ENCODE measurements at regions not wholly inside any gene's neighbourhood (a gene's known extent, or its start where the extent isn't known, plus 50 kb on each side); places are given as distances from the start of the nearest gene placed in this dataset.

DNA sequence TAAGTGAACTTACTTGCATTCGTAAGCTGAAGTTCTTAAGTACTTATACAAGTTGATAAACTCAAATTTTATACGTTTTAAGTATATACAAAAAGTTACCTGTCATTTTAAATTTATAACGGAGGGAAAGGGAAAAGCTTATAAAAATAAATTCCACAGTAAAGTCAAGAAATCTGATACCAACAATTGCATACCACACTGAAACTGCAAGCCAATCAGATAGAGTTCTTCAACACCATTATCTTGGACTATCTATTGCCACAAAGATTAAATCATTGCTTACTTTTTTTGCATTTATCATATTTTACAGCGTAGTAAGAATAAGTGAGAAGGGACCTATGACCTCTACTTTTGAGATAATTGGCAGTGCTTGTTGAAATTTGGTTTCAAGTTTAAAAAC lies 386.7 kb downstream of the TFAP2A start:
- TF ChIP-seq POLR2A (IDR thresholded peaks at IDR 0.05) (no peak), POLR2AphosphoS5 (IDR thresholded peaks at IDR 0.05) (no peak), CTCF (IDR thresholded peaks at IDR 0.05 in 8 of 11, conservative IDR thresholded peaks at IDR 0.05 in 3 of 11) (no peak)
- intact Hi-C loops (cut with DNase I; ENCODE audit: low total_unique reads): no loop called here

DNA sequence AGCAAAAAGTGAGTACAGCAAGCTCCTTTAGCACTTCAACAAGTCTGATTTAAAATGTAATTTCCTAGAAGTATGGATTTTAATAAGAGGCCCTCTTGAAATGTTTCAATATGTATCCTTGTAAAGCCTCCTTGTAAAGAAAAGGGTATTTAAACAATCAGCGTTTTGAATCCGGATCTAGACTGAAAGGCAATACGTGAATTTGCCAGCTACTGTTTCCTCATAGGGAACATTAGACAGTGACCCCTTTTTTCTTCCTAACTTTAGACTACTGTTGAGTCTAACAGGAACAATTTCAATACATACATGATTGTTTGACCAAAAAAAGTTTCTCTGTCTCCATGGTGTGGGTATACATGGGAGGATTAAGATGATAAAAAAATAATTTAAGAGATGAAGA lies 395.0 kb downstream of the TFAP2A start:
- Histone ChIP-seq H3K9me3 (peaks cover 0 to 4% (median 0%) of the 10 kb centered on the region in 8 donors), H3K27me3 (replicated peaks in 1 of 7) (no peaks in the 10 kb centered on the region), H3K4me3 (no peak overlapping the region), H3K27ac (no peak overlapping the region), H3K36me3 (no peaks in the 10 kb centered on the region), H3K4me1 (no peaks in the 10 kb centered on the region)
- WGBS, 5 donors: 88 to 92% (median 90%) methylated on average over 3 of the region's 3 CpGs
- TF ChIP-seq CTCF (IDR thresholded peaks at IDR 0.05 in 8 of 11, conservative IDR thresholded peaks at IDR 0.05 in 3 of 11) (no peak), POLR2AphosphoS5 (IDR thresholded peaks at IDR 0.05) (no peak), POLR2A (IDR thresholded peaks at IDR 0.05) (no peak)
- intact Hi-C loops (cut with DNase I; ENCODE audit: low total_unique reads): no loop called here
- DNase-seq: no peak

More for the DNA sequence above, 386.7 kb downstream of the TFAP2A start:
- Histone ChIP-seq H3K9me3 (no peaks in the 10 kb centered on the region), H3K4me3 (no peak overlapping the region), H3K27me3 (replicated peaks in 1 of 7) (peaks cover 0 to 15% (median 0%) of the 10 kb centered on the region in 7 donors), H3K36me3 (no peaks in the 10 kb centered on the region), H3K27ac (no peak overlapping the region), H3K4me1 (no peaks in the 10 kb centered on the region)
- WGBS, 5 donors: 63 to 77% (median 70%) methylated on average over 4 of the region's 4 CpGs
- no peak for DNase-seq

- intact Hi-C loops (cut with DNase I; ENCODE audit: low total_unique reads): no loop called here
- no peak for DNase-seq
- Histone ChIP-seq H3K9me3 (peaks cover 0 to 21% (median 5%) of the 10 kb centered on the region in 8 donors), H3K4me3 (no peak overlapping the region), H3K36me3 (no peaks in the 10 kb centered on the region), H3K27ac (no peak overlapping the region), H3K27me3 (replicated peaks in 1 of 7) (no peaks in the 10 kb centered on the region), H3K4me1 (no peaks in the 10 kb centered on the region)
- TF ChIP-seq POLR2AphosphoS5 (IDR thresholded peaks at IDR 0.05): no peak
- TF ChIP-seq POLR2A (IDR thresholded peaks at IDR 0.05): no peak
- TF ChIP-seq CTCF (IDR thresholded peaks at IDR 0.05 in 8 of 11, conservative IDR thresholded peaks at IDR 0.05 in 3 of 11): no peak
- 66 to 86% (median 80%) methylated on average over 5 of the region's 5 CpGs for WGBS, 5 donors
Measured at GRCh38 chr6:10014557-10014956, 400.3 kb downstream of the TFAP2A start.

DNA sequence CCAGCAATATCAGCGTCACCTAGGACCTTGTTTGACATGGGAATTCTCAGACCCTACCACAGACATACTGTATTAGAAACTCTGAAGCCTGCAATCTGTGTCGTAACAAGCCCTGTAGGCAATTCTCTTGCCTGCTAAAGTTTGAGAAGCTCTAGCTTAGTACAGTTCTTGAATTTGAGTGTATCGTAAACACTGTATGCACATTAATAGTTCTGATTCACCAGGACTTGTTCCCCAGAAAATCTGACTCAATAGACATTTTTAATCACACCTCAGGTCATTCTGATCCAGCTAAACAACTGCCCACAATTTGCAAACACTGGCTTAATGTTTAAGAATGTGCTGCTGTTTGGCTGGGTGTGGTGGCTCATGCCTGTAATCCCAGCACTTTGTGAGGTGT lies 414.3 kb downstream of the TFAP2A start:
- no peak overlapping the region for H3K27ac ChIP-seq
- no peaks in the 10 kb centered on the region for H3K4me1 ChIP-seq
- no peak for TF ChIP-seq POLR2A (IDR thresholded peaks at IDR 0.05)
- TF ChIP-seq POLR2AphosphoS5 (IDR thresholded peaks at IDR 0.05): no peak
- TF ChIP-seq CTCF (IDR thresholded peaks at IDR 0.05 in 8 of 11, conservative IDR thresholded peaks at IDR 0.05 in 3 of 11): no peak
- H3K36me3 ChIP-seq: no peaks in the 10 kb centered on the region
- no peaks in the 10 kb centered on the region for H3K27me3 ChIP-seq (replicated peaks in 1 of 7)
- no peak overlapping the region for H3K4me3 ChIP-seq
- WGBS, 5 donors: 73 to 88% (median 84%) methylated on average over 3 of the region's 3 CpGs
- H3K9me3 ChIP-seq: no peaks in the 10 kb centered on the region
- intact Hi-C loops (cut with DNase I; ENCODE audit: low total_unique reads): no loop called here
- no peak for DNase-seq

Measured in spleen (tissue), 11 donors.